Activated effector memory CD4-positive, alpha-beta T cell treated with Interleukin-2 at 50 U/mL for 16 hours (primary cell): ENCODE measurements at regions not wholly inside any gene's neighbourhood (a gene's known extent, or its start where the extent isn't known, plus 50 kb on each side); places are given as distances from the start of the nearest gene placed in this dataset.
"Not testable (repeated sequence)": the region's sequence is repeated elsewhere in the genome, so short reads cannot be mapped to it uniquely, and the experiment has no call there.

Source experiments
- DNase-seq: peaks from one replicate; pipeline ENCODE4 v3.0.0-alpha.2; 2020

GRCh38 chr4:124139044-124139443 lies 573.5 kb downstream of the ANKRD50 start:
- no peak for DNase-seq

GRCh38 chr4:124143632-124144031 lies 568.9 kb downstream of the ANKRD50 start:
- DNase-seq = no peak

GRCh38 chr4:124144238-124144654 lies 568.3 kb downstream of the ANKRD50 start:
- no peak for DNase-seq

- DNase-seq = no peak
Observed at GRCh38 chr4:124146068-124146467, 566.5 kb downstream of the ANKRD50 start.

DNA sequence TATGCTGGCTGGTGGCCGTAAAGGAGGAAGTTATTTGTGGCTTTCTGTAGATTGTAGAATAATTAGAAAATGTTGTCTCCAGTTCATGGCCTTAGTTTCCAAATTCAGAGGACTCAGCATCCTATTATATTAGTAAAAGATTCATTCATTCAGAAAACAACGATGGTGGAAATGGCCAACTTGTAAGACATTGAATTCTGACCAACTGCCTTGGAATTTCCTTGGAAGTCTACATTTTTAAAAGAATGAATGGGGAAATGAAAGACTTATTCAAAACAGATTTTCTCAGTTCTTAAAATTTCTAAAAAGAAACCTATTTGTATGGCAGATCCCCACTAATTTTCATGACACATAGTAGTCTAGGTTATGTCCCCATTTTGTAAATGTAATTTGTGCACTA lies 561.5 kb downstream of the ANKRD50 start:
- no peak for DNase-seq

DNA sequence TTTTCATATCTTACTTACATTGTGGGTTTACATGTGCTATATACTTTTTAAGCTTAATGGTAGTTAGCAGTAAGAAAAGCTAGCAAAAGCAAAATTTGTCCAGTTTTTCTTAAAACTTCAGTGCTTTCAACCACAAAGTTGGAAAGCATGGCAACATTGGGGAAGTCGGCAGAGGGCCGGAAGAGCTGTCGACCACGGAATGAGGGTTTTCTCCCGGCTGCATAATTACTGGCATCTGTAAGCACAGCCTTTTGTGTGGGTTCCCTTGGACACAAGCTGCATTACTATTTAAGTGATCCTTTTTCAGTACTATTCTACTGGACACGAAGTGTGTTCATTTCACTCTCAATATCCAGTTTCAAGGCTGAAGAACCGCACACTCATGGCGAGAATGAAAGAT lies 560.4 kb downstream of the ANKRD50 start:
- DNase-seq = no peak

DNA sequence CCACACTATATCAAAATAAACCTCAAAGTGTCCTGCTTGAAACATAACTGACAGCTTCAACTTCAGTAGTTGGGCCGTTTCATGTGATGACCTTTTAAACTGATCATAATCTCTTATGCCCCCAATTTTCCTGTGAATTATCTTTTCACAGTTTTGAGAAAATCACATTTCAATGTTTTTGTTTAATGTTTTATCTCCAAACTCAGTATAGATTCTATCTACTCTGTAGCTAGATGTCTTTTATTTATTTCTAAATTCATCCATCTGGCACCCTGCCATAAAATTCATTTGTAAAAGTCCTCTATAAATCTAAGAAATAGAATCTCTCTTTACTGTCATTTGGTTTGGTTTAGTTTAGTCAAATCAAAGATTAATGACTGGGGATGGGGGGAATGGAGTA lies 557.3 kb downstream of the ANKRD50 start:
- no peak for DNase-seq

GRCh38 chr4:124157396-124158083 lies 555.0 kb downstream of the ANKRD50 start:
- no peak for DNase-seq

DNA sequence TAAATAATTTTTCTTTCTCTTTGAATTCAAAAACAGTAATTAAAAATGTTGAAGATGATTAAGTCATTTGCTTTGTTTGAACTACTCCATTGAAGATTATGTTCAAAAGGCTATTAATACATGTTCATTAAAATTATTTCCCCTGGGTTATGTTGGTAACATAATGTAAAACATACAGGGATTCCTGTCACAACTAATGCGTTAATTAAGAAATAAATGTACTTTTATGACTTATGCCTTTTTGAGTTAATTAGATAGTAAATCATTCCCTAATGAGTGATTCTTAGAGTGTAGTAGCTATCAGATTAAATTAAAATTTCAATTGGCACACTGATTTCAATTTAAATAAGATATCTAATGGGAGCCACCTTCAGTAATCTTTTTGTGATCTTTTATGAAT lies 549.1 kb downstream of the ANKRD50 start:
- DNase-seq = no peak

DNA sequence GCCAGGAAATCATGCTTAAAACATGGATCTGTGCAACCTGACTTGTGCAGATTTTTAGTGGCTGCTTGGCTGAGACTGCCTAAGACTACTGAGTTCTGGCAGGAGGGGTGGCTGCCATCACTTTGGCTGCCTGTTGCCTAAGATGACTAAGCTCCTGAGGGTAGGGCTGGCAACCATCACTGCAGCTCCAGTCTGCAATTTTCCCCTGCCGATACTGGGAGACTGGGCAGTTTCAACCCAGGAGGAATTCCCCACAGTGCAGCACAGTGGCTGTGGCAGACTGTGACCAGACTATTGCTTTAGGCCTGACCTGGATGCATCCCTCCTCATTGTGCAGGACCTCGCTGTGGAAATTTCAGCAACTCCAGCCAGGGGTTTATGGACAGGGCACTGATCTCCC lies 544.9 kb downstream of the ANKRD50 start:
- no peak for DNase-seq

GRCh38 chr4:124169524-124169923 lies 543.0 kb downstream of the ANKRD50 start:
- not testable (repeated sequence) for DNase-seq

DNA sequence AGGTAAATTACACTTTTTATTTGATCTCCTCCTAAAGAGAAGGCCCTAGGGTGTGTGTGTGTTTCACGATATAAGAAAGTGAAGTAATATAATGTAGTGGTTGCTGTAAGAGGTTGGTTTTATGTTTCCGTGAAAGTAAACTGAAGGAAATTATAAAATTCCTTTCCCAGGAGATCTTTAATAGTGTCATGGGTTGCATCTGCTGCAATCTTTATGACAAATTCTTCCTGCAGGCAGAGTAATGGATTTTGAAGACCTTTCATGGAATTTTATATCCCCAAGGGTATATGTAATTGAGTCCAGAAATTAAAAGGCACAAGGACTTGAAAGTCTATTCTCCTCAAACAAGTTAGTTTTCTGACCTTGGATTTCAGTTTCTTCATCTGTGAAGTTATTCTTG lies 538.6 kb downstream of the ANKRD50 start:
- no peak for DNase-seq

- no peak for DNase-seq
Observed at GRCh38 chr4:124177647-124178425, 534.7 kb downstream of the ANKRD50 start.

GRCh38 chr4:124178449-124179021 lies 534.0 kb downstream of the ANKRD50 start:
- no peak for DNase-seq

- DNase-seq = no peak
Observed at GRCh38 chr4:124179506-124180186, 532.9 kb downstream of the ANKRD50 start.

DNA sequence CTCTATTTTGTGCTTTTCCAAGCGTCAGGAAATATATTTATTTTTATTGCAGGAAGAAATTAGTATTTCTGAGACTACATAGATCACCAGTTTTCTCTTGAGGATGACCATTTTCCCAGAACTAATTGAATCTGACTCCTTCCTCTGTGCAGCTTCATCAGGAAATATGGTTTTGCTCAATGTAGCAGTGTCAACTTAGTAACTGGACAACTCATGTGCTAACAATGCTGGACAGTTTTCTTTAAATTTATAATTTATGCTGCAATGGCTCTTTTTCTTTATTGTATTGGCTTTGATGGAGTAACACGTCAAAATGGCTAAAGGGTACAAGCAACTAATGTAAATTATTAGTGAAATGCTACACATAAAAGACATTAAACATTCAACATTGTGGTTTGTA lies 531.5 kb downstream of the ANKRD50 start:
- DNase-seq = no peak

DNA sequence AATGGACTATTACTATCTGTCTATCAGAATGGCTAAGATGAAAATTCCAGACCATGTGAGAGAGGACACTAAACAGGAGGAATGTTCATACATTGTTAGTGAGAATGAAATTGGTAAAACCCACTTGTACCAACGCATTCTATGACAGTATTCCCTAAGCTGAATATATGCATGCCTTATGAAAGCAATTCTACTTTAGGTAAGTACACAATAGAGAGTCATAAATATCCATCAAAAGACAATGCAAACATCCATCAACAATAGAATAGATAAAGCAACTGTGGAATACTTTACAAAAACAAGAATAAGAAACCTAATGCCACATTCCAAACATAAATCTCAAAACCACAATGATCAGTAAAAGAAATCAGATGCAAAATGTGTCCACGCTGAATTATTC lies 529.3 kb downstream of the ANKRD50 start:
- DNase-seq = no peak

- no peak for DNase-seq
Observed at GRCh38 chr4:124183926-124184325, 528.6 kb downstream of the ANKRD50 start.

GRCh38 chr4:124184792-124185191 lies 527.7 kb downstream of the ANKRD50 start:
- no peak for DNase-seq

DNA sequence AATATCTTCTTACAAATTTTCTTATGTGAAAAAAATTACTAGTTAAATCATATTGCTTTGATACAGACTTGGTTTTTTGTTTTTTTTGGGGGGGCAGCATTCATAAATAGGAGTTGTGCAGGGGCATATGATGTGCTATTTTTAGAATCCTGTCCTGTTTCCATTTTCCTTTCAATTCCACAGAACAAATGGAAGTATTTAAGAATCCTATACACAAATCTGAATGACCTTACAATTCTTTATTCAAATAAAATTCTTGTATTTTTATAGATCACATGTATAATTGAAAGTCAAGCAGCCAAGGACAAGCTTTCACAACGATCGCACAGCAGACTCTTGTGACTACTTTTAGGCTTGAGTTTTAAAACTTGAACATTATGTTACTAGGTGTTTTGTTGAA lies 523.9 kb downstream of the ANKRD50 start:
- DNase-seq = no peak

- no peak for DNase-seq
Observed at GRCh38 chr4:124189545-124189944, 523.0 kb downstream of the ANKRD50 start.

GRCh38 chr4:124191329-124191728 lies 521.2 kb downstream of the ANKRD50 start:
- no peak for DNase-seq

DNA sequence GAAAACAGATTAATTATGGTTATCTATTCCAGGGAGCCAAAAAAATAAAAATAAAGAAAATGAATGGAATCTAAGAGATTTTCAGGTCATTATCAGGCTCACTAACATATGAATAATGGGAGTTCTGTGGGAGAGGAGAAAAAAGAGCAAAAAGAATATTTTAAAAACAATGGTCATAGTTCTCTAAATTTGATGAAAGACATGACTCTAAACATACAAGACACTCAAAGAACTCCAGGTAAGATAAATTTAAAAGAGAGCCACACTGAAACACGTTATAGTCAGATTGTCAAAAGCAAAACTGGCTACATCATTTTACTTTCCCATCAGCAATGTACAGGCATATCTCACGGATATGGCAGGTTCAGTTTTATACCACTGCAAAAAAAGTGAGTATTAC lies 520.0 kb downstream of the ANKRD50 start:
- DNase-seq = no peak

DNA sequence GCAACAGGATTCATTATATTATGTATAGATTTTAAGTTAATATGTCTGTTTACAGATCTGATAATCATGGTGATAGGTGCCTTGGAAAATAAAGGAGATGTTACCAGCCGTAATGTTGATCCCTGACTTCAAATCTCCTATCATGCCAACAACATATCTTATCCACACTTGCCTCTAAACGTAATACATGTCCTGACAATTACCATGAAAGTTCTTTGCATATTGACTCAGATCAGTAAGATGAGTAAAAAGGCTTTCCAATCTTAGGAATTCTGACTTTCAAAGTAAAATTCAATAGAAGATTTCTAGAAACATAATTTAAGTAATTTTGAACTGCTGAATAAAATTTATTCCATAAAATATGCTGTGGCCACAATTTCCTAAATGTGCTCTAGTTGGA lies 513.3 kb downstream of the ANKRD50 start:
- no peak for DNase-seq
